ENCODE measurements at regions not wholly inside any gene's neighbourhood (a gene's known extent, or its start where the extent isn't known, plus 50 kb on each side); places are given as distances from the start of the nearest gene placed in this dataset.

DNA sequence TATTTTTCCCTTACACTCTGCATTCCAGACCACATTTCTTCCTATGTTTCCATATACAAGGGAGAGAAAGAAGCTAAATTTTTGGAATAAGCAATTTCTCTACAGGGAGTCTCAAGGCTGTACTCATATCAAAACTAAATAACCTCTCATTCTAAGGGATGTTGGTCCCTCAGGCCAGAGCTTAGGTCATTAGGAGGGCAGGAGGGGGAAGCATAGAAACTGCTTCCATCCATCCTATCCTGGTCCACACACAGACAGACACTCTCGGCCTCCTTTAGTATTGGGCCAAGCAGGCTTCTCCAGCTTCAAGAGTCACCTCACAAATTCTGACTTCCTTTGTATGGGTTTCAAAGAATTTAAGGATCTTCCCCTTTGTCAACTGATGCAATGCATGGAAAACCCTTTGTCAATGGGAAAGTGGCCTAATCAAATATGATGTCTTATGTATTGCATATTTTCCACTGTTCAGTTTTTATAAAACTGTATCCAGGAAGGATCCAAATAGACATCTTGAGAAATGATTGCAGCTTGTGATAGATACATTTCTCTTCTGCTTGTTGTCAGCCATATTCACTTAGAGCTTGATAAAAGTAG, 140.7 kb upstream of the RARB start:
- no peak for TF ChIP-seq RBAK (tag by site-specific recombination; IDR thresholded peaks at IDR 0.05)
- TF ChIP-seq, protein P1, sequence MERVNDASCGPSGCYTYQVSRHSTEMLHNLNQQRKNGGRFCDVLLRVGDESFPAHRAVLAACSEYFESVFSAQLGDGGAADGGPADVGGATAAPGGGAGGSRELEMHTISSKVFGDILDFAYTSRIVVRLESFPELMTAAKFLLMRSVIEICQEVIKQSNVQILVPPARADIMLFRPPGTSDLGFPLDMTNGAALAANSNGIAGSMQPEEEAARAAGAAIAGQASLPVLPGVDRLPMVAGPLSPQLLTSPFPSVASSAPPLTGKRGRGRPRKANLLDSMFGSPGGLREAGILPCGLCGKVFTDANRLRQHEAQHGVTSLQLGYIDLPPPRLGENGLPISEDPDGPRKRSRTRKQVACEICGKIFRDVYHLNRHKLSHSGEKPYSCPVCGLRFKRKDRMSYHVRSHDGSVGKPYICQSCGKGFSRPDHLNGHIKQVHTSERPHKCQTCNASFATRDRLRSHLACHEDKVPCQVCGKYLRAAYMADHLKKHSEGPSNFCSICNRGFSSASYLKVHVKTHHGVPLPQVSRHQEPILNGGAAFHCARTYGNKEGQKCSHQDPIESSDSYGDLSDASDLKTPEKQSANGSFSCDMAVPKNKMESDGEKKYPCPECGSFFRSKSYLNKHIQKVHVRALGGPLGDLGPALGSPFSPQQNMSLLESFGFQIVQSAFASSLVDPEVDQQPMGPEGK (tag by site-specific recombination; IDR thresholded peaks at IDR 0.05), result no peak
- TF ChIP-seq, protein P2, sequence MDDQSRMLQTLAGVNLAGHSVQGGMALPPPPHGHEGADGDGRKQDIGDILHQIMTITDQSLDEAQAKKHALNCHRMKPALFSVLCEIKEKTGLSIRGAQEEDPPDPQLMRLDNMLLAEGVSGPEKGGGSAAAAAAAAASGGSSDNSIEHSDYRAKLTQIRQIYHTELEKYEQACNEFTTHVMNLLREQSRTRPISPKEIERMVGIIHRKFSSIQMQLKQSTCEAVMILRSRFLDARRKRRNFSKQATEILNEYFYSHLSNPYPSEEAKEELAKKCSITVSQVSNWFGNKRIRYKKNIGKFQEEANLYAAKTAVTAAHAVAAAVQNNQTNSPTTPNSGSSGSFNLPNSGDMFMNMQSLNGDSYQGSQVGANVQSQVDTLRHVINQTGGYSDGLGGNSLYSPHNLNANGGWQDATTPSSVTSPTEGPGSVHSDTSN (CRISPR knock-in tag; IDR thresholded peaks at IDR 0.05), result no peak
- TF ChIP-seq, protein P3, sequence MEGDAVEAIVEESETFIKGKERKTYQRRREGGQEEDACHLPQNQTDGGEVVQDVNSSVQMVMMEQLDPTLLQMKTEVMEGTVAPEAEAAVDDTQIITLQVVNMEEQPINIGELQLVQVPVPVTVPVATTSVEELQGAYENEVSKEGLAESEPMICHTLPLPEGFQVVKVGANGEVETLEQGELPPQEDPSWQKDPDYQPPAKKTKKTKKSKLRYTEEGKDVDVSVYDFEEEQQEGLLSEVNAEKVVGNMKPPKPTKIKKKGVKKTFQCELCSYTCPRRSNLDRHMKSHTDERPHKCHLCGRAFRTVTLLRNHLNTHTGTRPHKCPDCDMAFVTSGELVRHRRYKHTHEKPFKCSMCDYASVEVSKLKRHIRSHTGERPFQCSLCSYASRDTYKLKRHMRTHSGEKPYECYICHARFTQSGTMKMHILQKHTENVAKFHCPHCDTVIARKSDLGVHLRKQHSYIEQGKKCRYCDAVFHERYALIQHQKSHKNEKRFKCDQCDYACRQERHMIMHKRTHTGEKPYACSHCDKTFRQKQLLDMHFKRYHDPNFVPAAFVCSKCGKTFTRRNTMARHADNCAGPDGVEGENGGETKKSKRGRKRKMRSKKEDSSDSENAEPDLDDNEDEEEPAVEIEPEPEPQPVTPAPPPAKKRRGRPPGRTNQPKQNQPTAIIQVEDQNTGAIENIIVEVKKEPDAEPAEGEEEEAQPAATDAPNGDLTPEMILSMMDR (tag by site-specific recombination; IDR thresholded peaks at IDR 0.05), result no peak
- no peak for TF ChIP-seq TRIM28 (IDR thresholded peaks at IDR 0.05; ENCODE audit: borderline replicate concordance, low read length)
- TF ChIP-seq ZNF600 (tag by site-specific recombination; IDR thresholded peaks at IDR 0.05), result no peak
- no peak for TF ChIP-seq ZNF423 (tag by site-specific recombination; IDR thresholded peaks at IDR 0.05)
- TF ChIP-seq, protein P4, sequence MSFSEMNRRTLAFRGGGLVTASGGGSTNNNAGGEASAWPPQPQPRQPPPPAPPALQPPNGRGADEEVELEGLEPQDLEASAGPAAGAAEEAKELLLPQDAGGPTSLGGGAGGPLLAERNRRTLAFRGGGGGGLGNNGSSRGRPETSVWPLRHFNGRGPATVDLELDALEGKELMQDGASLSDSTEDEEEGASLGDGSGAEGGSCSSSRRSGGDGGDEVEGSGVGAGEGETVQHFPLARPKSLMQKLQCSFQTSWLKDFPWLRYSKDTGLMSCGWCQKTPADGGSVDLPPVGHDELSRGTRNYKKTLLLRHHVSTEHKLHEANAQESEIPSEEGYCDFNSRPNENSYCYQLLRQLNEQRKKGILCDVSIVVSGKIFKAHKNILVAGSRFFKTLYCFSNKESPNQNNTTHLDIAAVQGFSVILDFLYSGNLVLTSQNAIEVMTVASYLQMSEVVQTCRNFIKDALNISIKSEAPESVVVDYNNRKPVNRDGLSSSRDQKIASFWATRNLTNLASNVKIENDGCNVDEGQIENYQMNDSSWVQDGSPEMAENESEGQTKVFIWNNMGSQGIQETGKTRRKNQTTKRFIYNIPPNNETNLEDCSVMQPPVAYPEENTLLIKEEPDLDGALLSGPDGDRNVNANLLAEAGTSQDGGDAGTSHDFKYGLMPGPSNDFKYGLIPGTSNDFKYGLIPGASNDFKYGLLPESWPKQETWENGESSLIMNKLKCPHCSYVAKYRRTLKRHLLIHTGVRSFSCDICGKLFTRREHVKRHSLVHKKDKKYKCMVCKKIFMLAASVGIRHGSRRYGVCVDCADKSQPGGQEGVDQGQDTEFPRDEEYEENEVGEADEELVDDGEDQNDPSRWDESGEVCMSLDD (tag by site-specific recombination; IDR thresholded peaks at IDR 0.05), result no peak
- TF ChIP-seq ZNF24 (tag by site-specific recombination; IDR thresholded peaks at IDR 0.05), result no peak
- TF ChIP-seq ZBTB20 (tag by site-specific recombination; IDR thresholded peaks at IDR 0.05), result no peak
- TF ChIP-seq, protein P5, sequence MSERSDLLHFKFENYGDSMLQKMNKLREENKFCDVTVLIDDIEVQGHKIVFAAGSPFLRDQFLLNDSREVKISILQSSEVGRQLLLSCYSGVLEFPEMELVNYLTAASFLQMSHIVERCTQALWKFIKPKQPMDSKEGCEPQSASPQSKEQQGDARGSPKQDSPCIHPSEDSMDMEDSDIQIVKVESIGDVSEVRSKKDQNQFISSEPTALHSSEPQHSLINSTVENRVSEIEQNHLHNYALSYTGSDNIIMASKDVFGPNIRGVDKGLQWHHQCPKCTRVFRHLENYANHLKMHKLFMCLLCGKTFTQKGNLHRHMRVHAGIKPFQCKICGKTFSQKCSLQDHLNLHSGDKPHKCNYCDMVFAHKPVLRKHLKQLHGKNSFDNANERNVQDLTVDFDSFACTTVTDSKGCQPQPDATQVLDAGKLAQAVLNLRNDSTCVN (tag by site-specific recombination; optimal IDR thresholded peaks at IDR 0.05), result no peak

Measured in HEK293 (cell line).